Midbrain (tissue), 1 donor: ENCODE measurements at regions not wholly inside any gene's neighbourhood (a gene's known extent, or its start where the extent isn't known, plus 50 kb on each side); places are given as distances from the start of the nearest gene placed in this dataset.
"Not testable (repeated sequence)": the region's sequence is repeated elsewhere in the genome, so short reads cannot be mapped to it uniquely, and the experiment has no call there.

ENCODE experiments used
- DNase-seq: peaks from one replicate; lab custom pipeline; 2025; lab: John Stamatoyannopoulos, UW

- DNase-seq = no peak
These were observed 436.9 kb downstream of the BUD13 start for GRCh38 chr11:116335891-116336290.

DNA sequence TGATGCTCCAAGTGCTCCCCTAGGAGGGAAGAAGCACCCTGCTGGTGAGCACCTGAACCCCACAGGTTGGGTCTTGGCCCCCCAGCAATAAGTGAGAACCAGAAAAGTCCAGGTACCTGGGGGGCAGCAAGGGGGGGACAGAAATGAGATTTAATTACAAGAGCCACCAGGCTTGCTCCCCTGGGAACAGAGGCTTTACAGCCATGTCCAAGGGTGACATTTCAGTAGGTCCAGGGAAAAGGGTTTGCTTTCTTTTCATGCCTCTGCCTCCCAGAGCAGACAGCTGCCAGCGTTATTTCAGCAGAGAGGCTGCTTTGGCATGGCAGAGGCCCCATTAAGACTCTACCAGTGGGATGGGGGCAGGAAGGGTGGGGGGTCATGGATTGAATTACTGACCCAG is 437.7 kb downstream of the BUD13 start:
- DNase-seq = no peak

DNA sequence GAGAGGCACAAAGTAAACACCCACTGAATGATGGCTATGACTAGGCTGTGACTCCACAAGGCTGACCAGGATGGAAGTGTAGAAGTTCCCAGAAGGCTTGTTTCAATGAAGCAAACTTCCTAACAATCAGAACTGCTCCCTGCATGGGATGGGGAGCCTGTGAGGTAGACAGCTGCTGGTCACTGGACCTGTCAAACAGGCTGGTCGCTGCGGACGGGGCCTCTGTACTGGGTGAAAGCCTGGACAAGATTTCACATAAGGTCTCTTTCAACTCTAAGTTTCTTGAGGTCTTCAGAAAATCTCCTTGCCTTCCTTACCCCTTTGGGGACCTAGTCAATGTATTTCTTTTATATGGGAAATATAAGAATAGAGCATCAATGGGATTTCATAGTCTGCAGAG is 438.2 kb downstream of the BUD13 start:
- DNase-seq = no peak

- DNase-seq = no peak
These were observed 439.7 kb downstream of the BUD13 start for GRCh38 chr11:116333001-116333535.

GRCh38 chr11:116332391-116332790 is 440.4 kb downstream of the BUD13 start:
- DNase-seq = no peak

DNA sequence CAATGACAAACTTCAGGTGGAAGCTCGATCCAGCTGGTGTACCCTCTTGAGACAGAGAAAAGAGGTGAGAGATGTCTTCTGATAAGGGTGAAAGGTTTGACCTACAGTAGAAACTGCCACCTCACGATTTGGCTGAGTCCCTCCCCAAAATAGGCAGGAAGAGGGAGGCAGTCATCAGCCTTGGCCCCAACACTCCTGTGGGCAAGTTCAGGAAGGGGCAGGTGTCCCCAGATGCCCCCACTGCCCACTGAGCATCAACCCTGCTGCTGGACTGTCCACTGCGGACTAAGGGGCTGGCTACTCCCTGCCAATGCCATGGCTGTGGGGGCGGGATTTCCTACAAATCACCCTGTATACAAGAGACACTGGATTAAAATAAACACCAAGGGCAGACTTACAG is 441.4 kb downstream of the BUD13 start:
- no peak for DNase-seq

DNA sequence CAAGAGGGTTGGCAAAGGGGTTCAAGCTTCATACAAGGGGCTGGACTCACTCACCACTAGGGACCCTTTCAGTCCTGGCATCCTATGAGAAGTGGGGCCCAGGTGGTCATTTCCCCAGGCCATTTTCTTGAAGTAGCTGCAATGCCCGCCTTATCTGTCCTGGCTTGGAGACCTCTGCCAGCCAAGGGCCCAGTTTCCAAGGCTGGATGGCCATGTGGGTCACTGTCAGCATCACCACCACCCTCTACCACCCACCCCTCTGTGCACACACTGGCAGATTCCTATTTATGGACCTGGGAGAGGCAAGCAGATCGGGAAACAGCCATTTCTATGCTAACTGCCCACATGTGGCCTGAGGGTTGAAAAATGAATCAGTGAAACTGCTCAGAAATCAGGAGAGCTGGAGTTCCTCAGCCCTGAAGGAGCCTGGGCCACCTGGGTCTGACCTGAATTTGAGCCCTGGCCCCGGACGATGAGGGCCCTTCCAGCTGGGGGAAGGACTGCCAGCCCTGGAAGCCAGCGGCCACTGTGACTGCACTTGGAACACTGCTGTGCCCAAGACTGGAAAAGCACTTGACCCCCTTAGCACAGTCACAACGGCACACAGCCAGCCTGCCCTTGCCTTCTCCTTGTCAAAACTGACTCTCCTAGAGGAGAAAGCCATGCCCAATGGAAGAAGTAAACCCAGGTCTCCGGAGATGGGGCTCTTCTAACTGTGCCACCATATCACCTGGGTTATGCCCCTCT is 442.2 kb downstream of the BUD13 start:
- no peak for DNase-seq

DNA sequence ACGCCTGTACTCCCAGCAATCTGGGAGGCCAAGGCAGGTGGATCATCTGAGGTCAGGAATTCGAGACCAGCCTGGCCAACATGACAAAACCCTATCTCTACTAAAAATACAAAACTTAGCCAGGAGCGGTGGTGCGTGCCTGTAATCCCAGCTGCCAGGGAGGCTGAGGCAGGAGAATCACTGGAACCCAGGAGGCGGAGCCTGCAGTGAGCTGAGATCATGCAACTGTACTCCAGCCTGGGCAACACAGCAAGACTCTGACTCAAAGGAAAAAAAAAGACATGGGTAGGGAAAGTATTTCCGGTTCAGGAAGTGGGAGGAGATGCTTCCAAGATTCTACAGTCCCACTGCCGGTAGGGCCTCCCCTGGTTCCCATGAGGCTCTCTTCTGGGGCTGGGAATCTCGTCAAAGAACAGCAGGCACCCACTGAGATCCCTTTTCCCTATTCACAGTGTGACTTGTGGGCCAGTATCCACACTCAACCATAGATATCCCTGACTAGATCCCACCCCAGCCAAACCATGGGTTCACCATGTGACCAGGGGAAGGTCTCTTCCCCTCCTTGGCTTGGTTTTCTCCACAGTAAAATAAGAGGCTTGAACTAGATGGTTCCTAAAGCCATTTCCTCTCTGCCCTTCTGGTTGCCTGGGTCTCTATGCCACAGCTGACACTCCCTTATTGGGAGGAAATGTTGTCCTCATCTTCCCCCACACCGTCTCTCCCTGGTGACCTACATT is 443.3 kb downstream of the BUD13 start:
- no peak for DNase-seq

- no peak for DNase-seq
These were observed 443.9 kb downstream of the BUD13 start for GRCh38 chr11:116328851-116329250.

DNA sequence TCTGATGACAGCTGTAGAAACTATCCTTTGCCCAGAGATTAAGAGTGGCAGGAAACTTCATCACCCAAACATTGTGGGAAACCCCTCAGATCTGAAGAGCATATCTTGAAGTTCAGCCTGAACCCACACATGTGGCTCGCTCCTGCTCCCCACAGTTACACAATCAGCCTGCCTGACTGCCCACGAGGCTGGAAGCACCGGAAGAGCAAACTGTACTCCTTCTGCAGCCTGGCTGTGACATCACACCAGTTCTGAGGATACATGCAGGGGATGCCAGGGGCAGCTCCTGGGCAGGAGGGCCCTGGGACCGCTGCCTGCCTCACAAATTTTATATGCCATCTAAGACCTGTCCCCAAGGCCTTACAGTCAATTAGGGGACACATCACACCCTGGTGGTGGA is 444.4 kb downstream of the BUD13 start:
- DNase-seq = no peak

DNA sequence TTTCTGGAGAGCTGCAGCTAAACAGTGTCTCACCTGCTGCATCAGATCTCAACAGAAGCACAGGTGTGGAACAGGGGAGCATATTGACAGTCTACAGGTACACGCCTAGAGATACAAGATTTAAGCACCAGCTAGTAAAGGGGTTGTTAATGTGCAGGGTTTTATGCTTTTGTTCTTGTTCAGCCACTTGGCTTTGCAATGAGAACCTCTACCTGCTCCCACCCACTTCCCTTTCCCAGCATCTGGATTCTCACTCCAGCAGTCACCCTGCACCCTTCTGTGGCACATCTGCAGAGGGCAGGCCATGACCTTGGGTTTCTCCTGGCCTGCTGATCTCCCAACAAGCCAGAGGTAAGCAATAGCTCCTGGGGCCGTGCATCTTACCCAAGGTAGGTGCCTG is 446.6 kb downstream of the BUD13 start:
- DNase-seq = no peak

GRCh38 chr11:116325247-116325646 is 447.5 kb downstream of the BUD13 start:
- DNase-seq = no peak

- DNase-seq = not testable (repeated sequence)
These were observed 448.7 kb downstream of the BUD13 start for GRCh38 chr11:116324077-116324476.

GRCh38 chr11:116317212-116317611 is 455.6 kb downstream of the BUD13 start:
- no peak for DNase-seq

DNA sequence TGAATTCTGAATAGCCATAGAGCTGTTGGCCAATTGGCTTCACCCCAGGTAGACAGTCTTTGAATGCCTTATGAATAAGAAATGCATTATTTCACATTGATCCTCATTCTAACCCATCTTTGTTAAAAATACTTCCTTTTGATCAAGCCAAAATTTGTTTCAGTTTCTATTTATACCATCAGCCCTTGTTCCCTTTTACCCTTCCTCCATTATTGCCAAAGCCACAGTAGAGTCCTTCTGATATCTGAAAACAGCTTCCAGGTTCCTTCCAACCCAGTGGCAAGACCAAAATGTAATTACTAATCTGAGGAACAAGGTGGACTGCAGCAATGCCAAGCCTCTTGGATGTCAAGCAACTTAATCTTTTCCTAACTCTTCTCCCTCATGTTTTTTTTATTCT is 458.8 kb downstream of the BUD13 start:
- DNase-seq = no peak

- peak; percentile 86 for DNase-seq
These were observed 460.0 kb downstream of the BUD13 start for GRCh38 chr11:116312570-116313391.

- no peak for DNase-seq
These were observed 461.6 kb downstream of the BUD13 start for GRCh38 chr11:116311206-116311605.

- no peak for DNase-seq
These were observed 462.1 kb downstream of the BUD13 start for GRCh38 chr11:116310698-116311097.

DNA sequence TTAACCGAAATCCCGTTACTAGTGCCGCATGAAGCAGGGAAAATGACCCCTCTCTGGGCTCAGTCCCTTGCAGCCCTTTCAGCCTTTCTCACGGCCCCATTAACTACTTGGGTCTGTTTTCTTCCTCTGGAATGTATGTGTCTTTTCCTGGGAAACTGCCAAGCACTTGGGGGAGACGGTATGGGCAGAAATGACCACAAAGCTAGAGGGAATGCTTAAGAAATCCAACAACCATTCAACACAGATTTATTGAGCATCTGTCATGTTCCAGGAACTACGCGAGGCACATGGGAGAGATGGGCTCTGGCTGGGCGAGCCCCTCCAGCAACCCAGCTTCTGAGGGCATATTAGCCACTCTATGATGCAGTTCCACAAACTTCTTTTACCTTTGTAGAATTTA is 462.6 kb downstream of the BUD13 start:
- no peak for DNase-seq

- DNase-seq = no peak
These were observed 463.3 kb downstream of the BUD13 start for GRCh38 chr11:116309446-116309845.

- no peak for DNase-seq
These were observed 470.0 kb downstream of the BUD13 start for GRCh38 chr11:116302756-116303155.

- no peak for DNase-seq
These were observed 471.6 kb downstream of the BUD13 start for GRCh38 chr11:116301141-116301540.
